Loucy (cell line): ENCODE measurements at regions not wholly inside any gene's neighbourhood (a gene's known extent, or its start where the extent isn't known, plus 50 kb on each side); places are given as distances from the start of the nearest gene placed in this dataset.

ENCODE experiments used
- H2AFZ ChIP-seq: fragments of 200-600 bp; sonication (generic); 2 replicates; pipeline ENCODE4 v1.6.0; 2016; ENCODE audit warnings: antibody characterized with exemption, mild to moderate bottlenecking, low read length, moderate library complexity
- H3F3A ChIP-seq: fragments of 200-600 bp; 2 replicates; pipeline ENCODE4 v1.6.0; 2016; ENCODE audit warnings: antibody characterized with exemption, low read depth, mild to moderate bottlenecking
- H3K27me3 ChIP-seq: fragments of 200-600 bp; sonication (generic); 2 replicates; pipeline ENCODE4 v1.6.1; 2014; ENCODE audit warnings: low read length, mild to moderate bottlenecking; ENCODE audit not compliant: insufficient read depth, poor library complexity, severe bottlenecking
- H3K36me3 ChIP-seq: fragments of 200-600 bp; sonication (generic); 2 replicates; pipeline ENCODE4 v1.6.1; 2016; ENCODE audit warnings: low read length; ENCODE audit not compliant: insufficient read depth
- H3K4me1 ChIP-seq: fragments of 200-600 bp; sonication (generic); 2 replicates; pipeline ENCODE4 v1.5.1; 2014; ENCODE audit warnings: low read length, mild to moderate bottlenecking; ENCODE audit not compliant: insufficient read depth, poor library complexity, severe bottlenecking
- H3K4me2 ChIP-seq: fragments of 200-600 bp; sonication (generic); 2 replicates; pipeline ENCODE4 v1.6.0; 2014; ENCODE audit warnings: antibody characterized with exemption, low read length, low read depth, mild to moderate bottlenecking; ENCODE audit not compliant: poor library complexity, severe bottlenecking
- H3K4me3 ChIP-seq: fragments of 200-600 bp; sonication (generic); 2 replicates; pipeline ENCODE4 v1.5.1; 2014; ENCODE audit warnings: low read length, mild to moderate bottlenecking, mixed read lengths; ENCODE audit not compliant: poor library complexity, severe bottlenecking
- H3K79me2 ChIP-seq: fragments of 200-600 bp; sonication (generic); 2 replicates; pipeline ENCODE4 v1.6.1; 2014; ENCODE audit warnings: low read length; ENCODE audit not compliant: insufficient read depth
- H3K9ac ChIP-seq: fragments of 200-600 bp; sonication (generic); 2 replicates; pipeline ENCODE4 v1.6.0; 2014; ENCODE audit warnings: mild to moderate bottlenecking, low read depth, low read length, moderate library complexity; ENCODE audit not compliant: poor library complexity, severe bottlenecking
- H3K9me2 ChIP-seq: fragments of 200-600 bp; sonication (generic); replicated peaks from 2 replicates; pipeline ENCODE4 v1.6.1; 2016; ENCODE audit warnings: low read depth, low read length, mixed read lengths
- H3K9me3 ChIP-seq: fragments of 200-600 bp; sonication (generic); 2 replicates; pipeline ENCODE4 v1.6.1; 2014; ENCODE audit warnings: mild to moderate bottlenecking, antibody characterized with exemption, low read length, low read depth; ENCODE audit not compliant: insufficient read depth
- H4K20me1 ChIP-seq: fragments of 200-600 bp; sonication (generic); 2 replicates; pipeline ENCODE4 v1.6.0; 2014; ENCODE audit warnings: antibody characterized with exemption, low read length, mild to moderate bottlenecking; ENCODE audit not compliant: insufficient read depth, poor library complexity, severe bottlenecking
- CTCF ChIP-seq: fragments of 200-600 bp; sonication (generic); conservative IDR thresholded peaks from 2 replicates; pipeline ENCODE4 v1.5.1; 2014; ENCODE audit warnings: mild to moderate bottlenecking, antibody characterized with exemption, low read length
- EZH2phosphoT487 ChIP-seq: fragments of 200-600 bp; IDR thresholded peaks from 2 replicates; pipeline ENCODE4 v1.6.1; 2018; ENCODE audit warnings: antibody characterized with exemption, mild to moderate bottlenecking, moderate library complexity, borderline replicate concordance

GRCh38 chr16:65794973-65795372 lies 571.5 kb upstream of the CDH5 start:
- Histone ChIP-seq H3K79me2 (no peaks in the 10 kb centered on the region), H3K9me3 (no peaks in the 10 kb centered on the region), H3K27me3 (no peaks in the 10 kb centered on the region), H3K4me1 (no peaks in the 10 kb centered on the region), H3K36me3 (no peaks in the 10 kb centered on the region), H3K4me3 (no peak overlapping the region), H3K9me2 (no peaks in the 10 kb centered on the region), H3K9ac (no peak overlapping the region), H3K4me2 (no peak overlapping the region), H4K20me1 (no peaks in the 10 kb centered on the region), H3F3A (no peaks in the 10 kb centered on the region), H2AFZ (no peak overlapping the region)
- TF ChIP-seq CTCF = no peak
- no peak for TF ChIP-seq EZH2phosphoT487

DNA sequence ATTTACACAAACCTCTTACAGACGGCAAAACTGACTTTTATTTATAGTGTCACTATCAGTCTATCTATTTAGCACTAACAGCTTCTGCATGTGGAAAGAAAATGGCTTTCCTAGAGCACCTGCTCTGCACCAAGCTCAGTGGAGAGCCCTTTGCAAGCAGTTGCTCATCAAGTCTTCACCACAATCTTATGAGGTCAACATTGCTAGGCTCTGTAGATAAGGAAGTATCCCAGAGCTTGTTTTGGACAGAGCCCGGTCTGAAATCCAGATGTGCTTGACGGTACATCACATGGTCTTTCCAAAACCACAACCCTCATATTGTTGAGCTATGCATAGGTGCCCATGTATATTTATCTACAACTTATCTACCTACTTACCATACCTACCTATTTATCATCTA lies 572.7 kb upstream of the CDH5 start:
- H3K36me3 ChIP-seq = no peaks in the 10 kb centered on the region
- no peaks in the 10 kb centered on the region for H3F3A ChIP-seq
- no peaks in the 10 kb centered on the region for H3K27me3 ChIP-seq
- no peaks in the 10 kb centered on the region for H3K9me3 ChIP-seq
- no peak overlapping the region for H2AFZ ChIP-seq
- no peaks in the 10 kb centered on the region for H3K79me2 ChIP-seq
- H4K20me1 ChIP-seq = no peaks in the 10 kb centered on the region
- H3K9ac ChIP-seq = no peak overlapping the region
- no peaks in the 10 kb centered on the region for H3K9me2 ChIP-seq
- no peak overlapping the region for H3K4me2 ChIP-seq
- TF ChIP-seq CTCF (no peak), EZH2phosphoT487 (no peak)
- H3K4me3 ChIP-seq = no peak overlapping the region
- H3K4me1 ChIP-seq = no peaks in the 10 kb centered on the region

DNA sequence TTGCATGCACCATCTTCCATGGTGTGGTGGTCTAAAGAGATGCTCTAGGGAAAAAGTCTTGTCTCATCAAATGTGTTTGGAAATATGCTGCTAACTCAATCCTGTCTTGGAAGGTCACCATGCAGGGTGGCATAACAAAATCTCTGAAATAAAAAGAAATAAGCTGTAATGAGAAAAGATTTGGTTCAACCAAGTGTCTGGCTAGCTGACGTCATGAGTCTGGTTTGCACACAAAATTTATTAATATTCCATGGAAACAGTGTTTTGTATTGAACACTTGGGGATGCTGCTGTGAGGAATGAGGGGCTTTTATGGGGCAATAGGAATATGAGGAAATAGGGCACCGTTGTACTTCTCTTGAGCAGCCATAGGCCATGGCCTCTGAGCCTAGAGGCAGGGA lies 575.7 kb upstream of the CDH5 start:
- H3K4me1 ChIP-seq = no peaks in the 10 kb centered on the region

More for the DNA sequence above, 575.7 kb upstream of the CDH5 start:
- no peak overlapping the region for H3K4me2 ChIP-seq
- no peaks in the 10 kb centered on the region for H3K36me3 ChIP-seq
- H4K20me1 ChIP-seq = no peaks in the 10 kb centered on the region
- no peaks in the 10 kb centered on the region for H3K79me2 ChIP-seq
- H3K27me3 ChIP-seq = no peaks in the 10 kb centered on the region
- H3K4me3 ChIP-seq = no peak overlapping the region
- H3F3A ChIP-seq = no peaks in the 10 kb centered on the region
- TF ChIP-seq EZH2phosphoT487 = no peak
- TF ChIP-seq CTCF = no peak
- no peak overlapping the region for H2AFZ ChIP-seq
- no peak overlapping the region for H3K9ac ChIP-seq
- H3K9me2 ChIP-seq = no peaks in the 10 kb centered on the region
- 0 out of 2 replicates have a peak, but pooled peaks cover under 1% of the 10 kb centered on the region for H3K9me3 ChIP-seq
